GM13977 (cell line): ENCODE measurements at regions not wholly inside any gene's neighbourhood (a gene's known extent, or its start where the extent isn't known, plus 50 kb on each side); places are given as distances from the start of the nearest gene placed in this dataset.

Experiments
- DNase-seq: peaks from one replicate; pipeline ENCODE4 v3.0.0; 2012; ENCODE audit warnings: low spot score
- in situ Hi-C: fragments of 300-500 bp; cut with MboI; formaldehyde crosslinking; loops from one replicate; pipeline ENCODE4 v1.12.0; 2022; ENCODE audit warnings: low sequenced_read_pairs, low pct_unique_long_range_greater_than_20kb, mixed read lengths, inconsistent platforms; ENCODE audit not compliant: unreplicated experiment
- TF ChIP-seq, protein P1 (sequence below): IDR thresholded peaks from 2 replicates; pipeline ENCODE4 v1.5.1; 2012; ENCODE audit warnings: mild to moderate bottlenecking, control low read depth; ENCODE audit not compliant: insufficient read depth; ENCODE audit errors: extremely low read depth, missing control alignments

DNA sequence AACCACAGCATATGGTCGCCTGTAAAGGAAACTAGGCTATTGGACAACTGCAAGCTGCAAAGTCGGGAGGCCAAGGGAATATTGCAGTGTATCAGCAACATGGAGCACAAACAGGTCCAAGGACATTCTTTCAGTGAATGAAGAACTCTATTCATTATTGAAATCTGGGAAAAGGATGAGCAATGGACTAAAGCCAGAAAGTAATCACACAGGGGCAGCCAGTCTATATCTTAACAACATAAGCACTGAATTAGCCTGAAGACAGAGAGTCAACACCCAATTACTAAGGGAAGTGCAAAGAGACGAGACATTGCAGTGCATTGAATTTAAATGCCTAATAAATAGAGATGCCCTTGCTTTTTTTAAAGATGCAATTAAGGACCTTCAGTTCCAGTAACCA lies 615.5 kb upstream of the SETBP1 start:
- in situ Hi-C loops: no loop called here
- DNase-seq: no peak
- TF ChIP-seq, protein P1, sequence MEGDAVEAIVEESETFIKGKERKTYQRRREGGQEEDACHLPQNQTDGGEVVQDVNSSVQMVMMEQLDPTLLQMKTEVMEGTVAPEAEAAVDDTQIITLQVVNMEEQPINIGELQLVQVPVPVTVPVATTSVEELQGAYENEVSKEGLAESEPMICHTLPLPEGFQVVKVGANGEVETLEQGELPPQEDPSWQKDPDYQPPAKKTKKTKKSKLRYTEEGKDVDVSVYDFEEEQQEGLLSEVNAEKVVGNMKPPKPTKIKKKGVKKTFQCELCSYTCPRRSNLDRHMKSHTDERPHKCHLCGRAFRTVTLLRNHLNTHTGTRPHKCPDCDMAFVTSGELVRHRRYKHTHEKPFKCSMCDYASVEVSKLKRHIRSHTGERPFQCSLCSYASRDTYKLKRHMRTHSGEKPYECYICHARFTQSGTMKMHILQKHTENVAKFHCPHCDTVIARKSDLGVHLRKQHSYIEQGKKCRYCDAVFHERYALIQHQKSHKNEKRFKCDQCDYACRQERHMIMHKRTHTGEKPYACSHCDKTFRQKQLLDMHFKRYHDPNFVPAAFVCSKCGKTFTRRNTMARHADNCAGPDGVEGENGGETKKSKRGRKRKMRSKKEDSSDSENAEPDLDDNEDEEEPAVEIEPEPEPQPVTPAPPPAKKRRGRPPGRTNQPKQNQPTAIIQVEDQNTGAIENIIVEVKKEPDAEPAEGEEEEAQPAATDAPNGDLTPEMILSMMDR: no peak

DNA sequence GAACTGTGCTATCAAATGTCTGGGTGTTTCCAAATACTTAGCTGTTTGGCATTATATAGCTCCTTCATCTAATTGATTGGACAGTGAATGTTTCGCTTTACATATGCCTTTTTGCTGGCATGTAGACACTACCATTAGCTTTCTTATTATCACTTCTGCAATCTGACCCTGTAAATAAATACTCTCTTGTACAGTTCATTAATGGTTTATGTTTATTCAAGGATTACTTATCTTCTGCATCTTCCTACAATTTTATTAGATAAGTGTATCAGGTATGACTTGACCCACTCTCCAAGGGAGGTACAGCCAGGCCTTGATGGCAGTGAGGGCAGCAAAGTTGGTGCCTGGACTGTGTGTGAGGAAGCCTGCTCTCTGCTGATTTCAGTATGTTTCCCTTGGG lies 614.1 kb upstream of the SETBP1 start:
- DNase-seq: no peak
- in situ Hi-C loops: no loop called here
- TF ChIP-seq, protein P1: no peak

DNA sequence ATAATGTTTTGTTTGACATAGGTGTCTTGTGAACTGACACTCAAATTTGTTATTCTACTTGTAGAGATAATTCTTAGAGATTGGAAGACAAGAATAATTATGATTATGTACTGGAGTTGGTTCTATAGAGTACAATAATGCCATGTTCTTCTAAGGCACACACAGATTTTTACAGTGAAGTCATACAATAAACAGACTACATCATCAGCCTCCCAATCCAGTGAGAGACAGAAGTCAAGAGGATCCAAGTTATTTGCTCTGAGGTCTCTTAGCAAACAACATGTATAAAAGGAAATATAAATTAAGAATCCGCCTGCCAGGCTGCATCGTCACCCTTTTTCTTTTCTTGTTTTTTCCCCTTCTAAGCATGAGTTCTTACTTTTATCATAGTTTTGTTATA lies 613.5 kb upstream of the SETBP1 start:
- no peak for DNase-seq
- in situ Hi-C loops: no loop called here
- TF ChIP-seq, protein P1: no peak

DNA sequence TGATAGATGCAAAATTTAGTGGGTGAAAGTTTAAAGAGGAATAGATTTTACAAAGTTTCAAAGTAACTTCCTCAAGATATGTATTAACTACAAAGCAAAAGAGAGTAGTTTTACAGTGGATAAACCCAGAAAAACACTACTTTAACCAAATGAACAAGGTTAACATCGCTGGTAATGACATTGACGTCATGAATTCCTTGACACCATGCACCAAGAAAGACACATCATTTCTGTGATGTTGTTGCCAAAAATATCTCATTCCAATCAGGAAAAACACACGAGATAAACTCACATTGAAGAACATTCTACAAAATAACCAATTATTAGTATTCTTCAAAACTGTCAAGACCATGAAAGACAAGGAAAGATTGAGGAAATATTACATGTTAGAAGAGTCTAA lies 605.6 kb upstream of the SETBP1 start:
- in situ Hi-C loops: no loop called here
- TF ChIP-seq, protein P1: no peak
- no peak for DNase-seq

DNA sequence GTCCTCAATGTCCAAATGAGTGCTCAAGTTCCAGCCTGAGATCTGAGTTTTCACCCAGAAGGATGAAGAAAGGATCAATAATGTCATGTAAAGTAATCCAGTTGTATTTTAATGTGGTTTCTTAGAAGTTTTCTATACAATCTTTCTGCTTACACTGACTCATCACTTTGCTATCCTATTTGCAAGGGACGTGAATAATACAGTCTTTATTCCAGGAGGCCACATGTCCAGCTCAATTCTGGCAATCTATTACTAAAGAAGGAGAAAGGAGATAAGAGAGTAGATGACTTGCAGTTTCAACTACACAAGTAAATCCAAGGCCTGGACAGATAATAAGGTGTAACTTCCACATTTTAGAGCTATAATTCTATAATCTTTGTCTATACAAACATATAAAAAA lies 601.1 kb upstream of the SETBP1 start:
- TF ChIP-seq, protein P1: no peak
- in situ Hi-C loops: no loop called here
- DNase-seq: no peak

DNA sequence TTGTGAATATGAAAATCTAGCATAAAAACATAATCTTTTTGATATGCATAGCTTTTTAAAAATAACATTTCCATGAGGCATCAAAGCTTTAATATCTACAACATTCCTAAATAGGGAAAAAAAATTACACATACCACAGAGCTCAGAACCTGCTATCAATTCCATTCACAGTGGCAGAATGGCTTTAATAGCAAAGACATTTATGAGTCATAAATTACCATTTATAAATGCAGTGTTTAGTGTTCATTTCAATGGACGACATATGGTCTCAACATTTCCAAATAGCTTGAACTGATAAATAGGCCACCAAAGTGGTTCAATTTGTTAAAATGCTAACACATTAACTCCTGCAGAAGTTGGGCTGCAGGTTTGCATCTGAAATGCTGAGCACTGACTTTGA lies 600.6 kb upstream of the SETBP1 start:
- no peak for DNase-seq
- in situ Hi-C loops: no loop called here
- TF ChIP-seq, protein P1: no peak

DNA sequence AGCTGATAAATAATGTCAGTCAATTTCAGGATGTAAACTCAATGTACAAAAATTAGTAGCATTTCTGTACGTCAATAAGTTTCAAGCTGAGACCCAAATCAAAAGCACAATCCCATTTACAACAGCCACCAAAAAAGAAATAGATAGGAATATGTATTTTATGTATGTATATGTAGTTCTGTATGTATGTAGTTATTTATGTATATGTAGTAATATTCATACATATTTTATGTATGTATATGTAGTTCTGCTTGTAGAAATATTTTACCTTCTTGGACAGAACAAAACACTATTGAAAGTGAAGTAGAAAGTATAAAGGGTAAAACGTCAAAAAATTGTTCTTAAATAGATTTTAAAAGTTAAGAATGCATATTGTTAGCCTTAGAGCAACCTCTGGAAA lies 591.0 kb upstream of the SETBP1 start:
- TF ChIP-seq, protein P1: no peak
- in situ Hi-C loops: no loop called here
- no peak for DNase-seq
